DOHH2 (cell line): ENCODE measurements at regions not wholly inside any gene's neighbourhood (a gene's known extent, or its start where the extent isn't known, plus 50 kb on each side); places are given as distances from the start of the nearest gene placed in this dataset.

Source experiments
- H3F3A ChIP-seq: fragments of 200-600 bp; sonication (generic), shearing (Covaris generic); 2 replicates; pipeline ENCODE4 v1.6.0; 2016; ENCODE audit warnings: antibody characterized with exemption, mild to moderate bottlenecking; ENCODE audit not compliant: control insufficient read depth, insufficient read depth
- H3K27ac ChIP-seq: fragments of 200-600 bp; sonication (generic); 2 replicates; pipeline ENCODE4 v1.5.1; 2014; ENCODE audit warnings: low read depth, mild to moderate bottlenecking, low read length, moderate library complexity
- H3K27me3 ChIP-seq: fragments of 200-600 bp; sonication (generic); 2 replicates; pipeline ENCODE4 v1.6.1; 2014; ENCODE audit warnings: mild to moderate bottlenecking, low read length, mixed read lengths; ENCODE audit not compliant: control insufficient read depth
- H3K36me3 ChIP-seq: fragments of 200-600 bp; sonication (generic); 2 replicates; pipeline ENCODE4 v1.6.1; 2014; ENCODE audit warnings: mild to moderate bottlenecking, low read length, moderate library complexity, mixed read lengths; ENCODE audit not compliant: control insufficient read depth
- H3K4me1 ChIP-seq: fragments of 200-600 bp; sonication (generic); 2 replicates; pipeline ENCODE4 v1.6.1; 2014; ENCODE audit warnings: mild to moderate bottlenecking, low read length, mixed read lengths; ENCODE audit not compliant: control insufficient read depth
- H3K4me2 ChIP-seq: fragments of 200-600 bp; sonication (generic); 2 replicates; pipeline ENCODE4 v1.6.0; 2014; ENCODE audit warnings: mild to moderate bottlenecking, low read length, moderate library complexity
- H3K4me3 ChIP-seq: fragments of 200-600 bp; sonication (generic); 2 replicates; pipeline ENCODE4 v1.5.1; 2014; ENCODE audit warnings: mild to moderate bottlenecking, low read length, mixed read lengths
- H3K79me2 ChIP-seq: fragments of 200-600 bp; sonication (generic); 2 replicates; pipeline ENCODE4 v1.6.1; 2014; ENCODE audit warnings: mild to moderate bottlenecking, low read length, mixed read lengths; ENCODE audit not compliant: control insufficient read depth
- H3K9me2 ChIP-seq: fragments of 200-600 bp; sonication (generic); replicated peaks from 2 replicates; pipeline ENCODE4 v1.6.1; 2014; ENCODE audit warnings: mild to moderate bottlenecking, low read length, mixed read lengths; ENCODE audit not compliant: control insufficient read depth
- H3K9me3 ChIP-seq: fragments of 200-600 bp; sonication (generic); 2 replicates; pipeline ENCODE4 v1.6.1; 2014; ENCODE audit warnings: antibody characterized with exemption, low read length, mixed read lengths; ENCODE audit not compliant: control insufficient read depth, insufficient read depth
- H4K20me1 ChIP-seq: fragments of 200-600 bp; sonication (generic); 2 replicates; pipeline ENCODE4 v1.6.0; 2014; ENCODE audit warnings: low read depth, mild to moderate bottlenecking, antibody characterized with exemption, low read length, moderate library complexity; ENCODE audit not compliant: control insufficient read depth, insufficient read depth
- EZH2phosphoT487 ChIP-seq: fragments of 200-600 bp; sonication (generic); IDR thresholded peaks from 2 replicates; pipeline ENCODE4 v1.6.1; 2017; ENCODE audit warnings: borderline replicate concordance, mild to moderate bottlenecking, antibody characterized with exemption, low read length, moderate library complexity, mixed read lengths
- TF ChIP-seq, protein P1 (sequence below): fragments of 200-600 bp; sonication (generic); IDR thresholded peaks from one replicate; pipeline ENCODE4 v1.5.1; 2014; ENCODE audit warnings: antibody characterized with exemption, mild to moderate bottlenecking, low read depth, low read length; ENCODE audit not compliant: poor library complexity, severe bottlenecking

DNA sequence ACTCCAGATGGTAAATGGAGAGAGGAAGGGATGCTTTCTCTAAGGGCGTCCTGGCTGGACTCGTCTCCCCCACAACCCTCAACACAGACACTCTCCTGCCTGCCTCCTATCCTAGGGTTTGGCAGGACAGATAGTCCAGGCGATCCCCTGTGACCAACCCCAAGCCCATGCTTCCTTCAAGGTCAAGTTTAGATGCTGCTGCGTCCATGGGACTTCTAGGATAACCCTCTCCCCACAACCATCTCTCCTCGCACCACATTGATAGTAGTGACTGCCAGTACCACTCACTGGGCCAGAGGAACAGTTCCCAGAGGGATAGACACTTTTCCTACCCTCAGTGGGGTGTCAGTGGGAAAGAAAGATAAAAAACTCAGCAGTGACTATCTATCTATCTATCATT lies 166.0 kb downstream of the ABHD5 start:
- H4K20me1 ChIP-seq = no peaks in the 10 kb centered on the region
- H3K79me2 ChIP-seq = no peaks in the 10 kb centered on the region
- TF ChIP-seq EZH2phosphoT487 = no peak
- TF ChIP-seq, protein P1, sequence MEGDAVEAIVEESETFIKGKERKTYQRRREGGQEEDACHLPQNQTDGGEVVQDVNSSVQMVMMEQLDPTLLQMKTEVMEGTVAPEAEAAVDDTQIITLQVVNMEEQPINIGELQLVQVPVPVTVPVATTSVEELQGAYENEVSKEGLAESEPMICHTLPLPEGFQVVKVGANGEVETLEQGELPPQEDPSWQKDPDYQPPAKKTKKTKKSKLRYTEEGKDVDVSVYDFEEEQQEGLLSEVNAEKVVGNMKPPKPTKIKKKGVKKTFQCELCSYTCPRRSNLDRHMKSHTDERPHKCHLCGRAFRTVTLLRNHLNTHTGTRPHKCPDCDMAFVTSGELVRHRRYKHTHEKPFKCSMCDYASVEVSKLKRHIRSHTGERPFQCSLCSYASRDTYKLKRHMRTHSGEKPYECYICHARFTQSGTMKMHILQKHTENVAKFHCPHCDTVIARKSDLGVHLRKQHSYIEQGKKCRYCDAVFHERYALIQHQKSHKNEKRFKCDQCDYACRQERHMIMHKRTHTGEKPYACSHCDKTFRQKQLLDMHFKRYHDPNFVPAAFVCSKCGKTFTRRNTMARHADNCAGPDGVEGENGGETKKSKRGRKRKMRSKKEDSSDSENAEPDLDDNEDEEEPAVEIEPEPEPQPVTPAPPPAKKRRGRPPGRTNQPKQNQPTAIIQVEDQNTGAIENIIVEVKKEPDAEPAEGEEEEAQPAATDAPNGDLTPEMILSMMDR = no peak
- peaks cover 17% of the 10 kb centered on the region for H3K4me1 ChIP-seq
- H3K27ac ChIP-seq = no peak overlapping the region
- no peaks in the 10 kb centered on the region for H3K36me3 ChIP-seq
- H3K4me2 ChIP-seq = no peak overlapping the region
- no peaks in the 10 kb centered on the region for H3K9me3 ChIP-seq
- no peaks in the 10 kb centered on the region for H3F3A ChIP-seq
- H3K9me2 ChIP-seq = no peaks in the 10 kb centered on the region; the same call in 1 of the 2 replicates
- H3K27me3 ChIP-seq = peaks cover 42% of the 10 kb centered on the region
- H3K4me3 ChIP-seq = no peak overlapping the region

- H3K4me1 ChIP-seq = peaks cover 17% of the 10 kb centered on the region
- H3K27me3 ChIP-seq = peaks cover 35% of the 10 kb centered on the region
- H3K9me3 ChIP-seq = no peaks in the 10 kb centered on the region
- no peak overlapping the region for H3K4me3 ChIP-seq
- H3K79me2 ChIP-seq = no peaks in the 10 kb centered on the region
- TF ChIP-seq, protein P1 = no peak
- no peak for TF ChIP-seq EZH2phosphoT487
- no peaks in the 10 kb centered on the region for H3F3A ChIP-seq
- H3K9me2 ChIP-seq = no peaks in the 10 kb centered on the region; the same call in 1 of the 2 replicates
- no peaks in the 10 kb centered on the region for H3K36me3 ChIP-seq
- H3K4me2 ChIP-seq = no peak overlapping the region
- H4K20me1 ChIP-seq = no peaks in the 10 kb centered on the region
- H3K27ac ChIP-seq = no peak overlapping the region
Observed at GRCh38 chr3:43857361-43858293, 166.9 kb downstream of the ABHD5 start.

DNA sequence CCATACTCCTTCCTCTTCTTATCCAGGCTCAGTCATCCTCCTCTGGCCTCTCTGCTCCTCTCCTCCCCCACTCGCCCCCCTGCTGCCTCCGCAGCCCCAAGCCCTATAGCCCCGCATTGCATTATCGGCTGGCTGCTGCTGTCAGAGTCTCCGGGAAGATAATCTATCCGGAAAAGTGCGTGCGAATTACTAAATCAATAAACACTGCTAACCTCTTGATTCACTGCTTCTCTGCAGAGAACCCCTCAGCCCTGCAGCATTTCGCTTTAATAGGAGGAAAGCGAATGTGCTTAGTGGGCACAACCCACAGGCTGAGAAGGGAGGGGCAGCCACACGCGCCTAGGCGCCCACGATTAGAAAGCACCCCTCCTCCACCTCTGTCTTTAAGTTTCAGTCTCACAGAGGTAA lies 167.6 kb downstream of the ABHD5 start:
- H3K27me3 ChIP-seq = peaks cover 29% of the 10 kb centered on the region
- H3K36me3 ChIP-seq = no peaks in the 10 kb centered on the region
- H3K9me2 ChIP-seq = no peaks in the 10 kb centered on the region; the same call in 1 of the 2 replicates
- TF ChIP-seq, protein P1 = no peak
- TF ChIP-seq EZH2phosphoT487 = no peak
- H3K27ac ChIP-seq = no peak overlapping the region
- no peaks in the 10 kb centered on the region for H3K9me3 ChIP-seq
- H3F3A ChIP-seq = no peaks in the 10 kb centered on the region
- peaks cover 17% of the 10 kb centered on the region for H3K4me1 ChIP-seq
- no peak overlapping the region for H3K4me2 ChIP-seq
- H3K79me2 ChIP-seq = no peaks in the 10 kb centered on the region
- no peak overlapping the region for H3K4me3 ChIP-seq
- H4K20me1 ChIP-seq = no peaks in the 10 kb centered on the region
